Activated CD8-positive, alpha-beta memory T cell treated with anti-CD3 and anti-CD28 coated beads, Interleukin-2, amount 50 U/mL, for 48 hours (primary cell): ENCODE measurements at regions not wholly inside any gene's neighbourhood (a gene's known extent, or its start where the extent isn't known, plus 50 kb on each side); places are given as distances from the start of the nearest gene placed in this dataset.

ENCODE experiments used
- DNase-seq: peaks from one replicate; pipeline ENCODE4 v3.0.0-alpha.2; 2020

DNA sequence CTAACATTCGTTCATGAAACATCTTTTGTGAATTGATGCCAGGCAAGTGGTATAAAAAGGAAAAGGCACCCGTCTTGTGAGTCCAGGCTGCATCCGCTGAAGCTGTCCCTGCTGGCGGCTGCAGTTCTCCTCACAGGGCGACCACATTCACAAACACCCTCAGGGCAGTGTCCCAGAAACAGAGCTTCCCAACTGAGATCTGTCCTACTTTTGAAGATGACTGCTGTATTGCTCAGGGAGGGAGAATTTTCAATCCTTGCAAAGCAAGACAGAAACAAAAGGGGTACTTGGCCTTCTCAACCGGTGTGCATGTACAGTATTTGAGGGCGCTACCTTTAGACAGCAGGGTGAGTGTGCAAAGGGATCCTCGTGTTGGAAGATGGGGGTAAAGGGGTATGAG is 316.1 kb downstream of the GADD45G start:
- DNase-seq, result peak; percentile 20

DNA sequence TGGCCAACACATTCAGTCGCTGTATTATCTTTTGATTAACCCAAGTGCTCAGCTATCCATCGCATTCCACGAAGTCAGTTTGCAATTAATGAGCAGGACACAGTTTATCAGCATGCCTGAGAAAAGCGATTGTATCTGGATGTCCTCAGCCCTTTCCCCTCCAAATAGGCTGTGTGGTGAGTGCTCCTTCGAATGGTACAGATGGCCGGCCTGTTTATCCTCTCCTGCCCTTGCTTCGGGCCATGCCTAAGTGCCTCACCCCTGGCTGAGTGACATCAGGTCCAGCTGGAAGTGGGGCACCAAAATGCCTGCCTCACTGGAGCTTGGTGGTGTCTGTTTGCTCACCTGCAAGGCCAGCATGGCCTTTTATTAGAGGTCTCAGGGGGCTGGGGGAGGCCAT is 317.3 kb downstream of the GADD45G start:
- no peak for DNase-seq

DNA sequence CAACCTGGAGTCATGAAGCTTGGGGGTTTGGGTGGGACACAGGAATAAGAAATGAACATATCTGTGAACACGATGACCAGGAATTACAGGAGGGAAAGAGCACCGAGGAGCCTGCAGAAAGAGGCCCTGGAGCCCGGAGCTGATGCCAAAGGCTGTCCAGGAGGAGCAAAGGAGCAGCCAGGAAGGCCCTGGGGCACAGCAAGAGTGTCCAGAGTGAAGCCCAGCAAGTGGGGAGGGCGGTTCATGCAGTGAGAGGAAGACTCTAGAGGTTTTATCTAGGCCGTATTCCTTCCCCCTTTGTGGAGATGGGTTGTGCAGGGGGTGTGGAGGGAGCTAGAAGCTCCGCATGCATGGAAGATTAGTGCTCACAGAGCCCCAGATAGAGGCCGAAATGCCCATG is 318.4 kb downstream of the GADD45G start:
- DNase-seq, result no peak

DNA sequence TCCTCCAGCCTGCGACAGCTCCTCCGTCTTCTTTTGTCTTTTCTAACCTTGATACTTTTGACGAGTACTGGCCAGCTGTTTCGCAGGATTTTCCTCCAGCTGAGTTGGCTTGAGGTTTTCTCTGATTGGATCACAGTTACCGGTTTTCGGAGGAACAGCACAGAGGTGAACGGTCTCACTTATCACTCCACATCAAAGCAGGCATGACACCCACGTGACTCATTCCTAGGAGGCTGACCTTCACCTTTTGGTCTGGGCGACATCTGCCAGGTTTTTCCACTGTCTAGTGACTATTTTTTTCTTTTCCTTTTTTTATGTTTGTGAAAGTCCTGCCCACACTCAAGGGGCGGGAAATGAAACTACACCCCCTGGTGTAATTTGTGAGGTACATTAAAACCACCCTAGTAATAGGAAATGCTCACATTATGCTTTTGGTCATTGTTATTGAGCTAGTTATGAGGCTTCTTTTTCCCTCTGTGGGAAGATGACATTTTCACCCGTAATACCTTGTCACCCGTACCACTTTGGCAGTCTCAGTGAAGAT is 319.2 kb downstream of the GADD45G start:
- peak; percentile 66 for DNase-seq

DNA sequence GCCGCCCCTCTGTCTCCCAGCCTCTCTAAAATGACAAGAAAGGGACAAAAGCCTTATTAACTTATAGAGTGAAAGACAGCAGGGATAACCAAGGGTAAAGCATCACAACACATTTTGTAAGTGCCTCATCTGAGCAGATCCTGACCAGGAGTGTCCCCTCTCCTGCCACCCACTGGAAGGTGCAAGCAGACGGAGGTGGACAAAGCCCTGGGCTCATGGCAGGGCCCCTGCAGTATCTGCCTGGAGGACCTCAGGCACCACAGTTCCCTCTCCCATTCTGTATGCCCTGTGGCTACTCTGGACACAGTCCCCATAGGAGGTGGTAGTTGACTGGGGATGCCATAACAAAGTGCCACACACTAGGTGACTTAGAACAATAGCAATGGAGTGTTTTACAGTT is 319.8 kb downstream of the GADD45G start:
- DNase-seq, result peak; percentile 52

DNA sequence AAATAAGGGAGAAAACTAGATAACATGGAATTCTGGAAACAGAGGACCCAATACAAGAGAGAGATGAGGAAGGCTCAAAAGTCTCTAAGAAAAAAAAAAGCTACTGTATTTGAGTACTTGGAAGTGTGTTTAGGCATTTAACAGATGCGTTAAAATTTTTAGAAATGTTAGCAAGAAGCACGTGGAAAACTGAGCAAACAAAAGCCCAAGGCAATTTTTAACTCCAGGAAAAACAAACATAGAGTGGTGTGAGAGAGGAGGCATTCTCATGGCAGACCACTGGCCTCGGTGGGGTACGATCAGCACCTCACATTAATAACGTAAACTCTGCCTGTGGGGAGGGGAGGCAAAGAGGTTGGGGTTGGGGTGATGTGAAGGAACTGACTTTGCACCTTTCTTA is 321.4 kb downstream of the GADD45G start:
- DNase-seq, result no peak

DNA sequence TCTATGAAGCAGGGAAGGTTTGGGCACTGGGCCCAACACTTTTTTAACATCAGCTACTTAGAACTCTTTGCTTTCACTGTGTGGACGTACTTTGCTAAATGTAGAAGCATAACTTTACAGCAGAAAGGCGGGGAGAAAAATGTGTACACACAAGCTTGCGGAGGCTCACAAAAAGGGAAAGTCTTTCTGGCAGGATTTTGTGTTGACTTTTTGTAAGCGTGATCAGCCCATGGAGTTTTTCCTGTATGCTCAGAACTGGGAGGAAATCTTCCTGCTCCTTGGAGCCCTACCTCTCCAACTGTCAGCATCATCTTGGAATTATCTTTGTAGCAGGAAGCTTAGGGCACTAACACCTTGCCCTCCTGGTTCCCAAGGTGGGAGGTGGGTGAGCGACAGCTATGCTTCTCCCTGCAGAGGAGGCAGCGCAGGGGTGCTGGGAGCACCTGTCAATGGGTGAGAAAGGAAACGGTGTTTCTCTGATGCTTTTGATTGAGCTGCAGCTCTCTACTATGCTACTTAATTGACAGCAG is 321.9 kb downstream of the GADD45G start:
- peak; percentile 38 for DNase-seq

DNA sequence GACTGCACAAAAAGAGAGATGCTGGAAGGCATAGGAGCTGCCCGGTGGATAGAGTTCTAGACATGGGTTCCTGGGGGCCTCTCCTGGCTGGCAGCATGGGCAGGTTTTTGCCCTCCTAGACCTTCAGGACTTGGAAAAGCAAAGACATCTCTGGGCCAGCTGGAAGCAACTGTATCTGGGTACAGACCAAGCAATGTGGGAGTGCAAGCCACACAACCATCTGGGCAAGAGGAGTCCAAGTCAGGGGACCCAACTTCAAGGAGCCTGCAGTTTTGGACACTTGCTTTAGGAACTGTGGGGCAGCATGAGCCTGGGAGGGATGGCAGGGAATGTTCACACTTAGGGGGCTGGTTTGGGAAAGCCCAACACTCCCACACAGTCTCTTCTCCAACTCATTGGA is 323.3 kb downstream of the GADD45G start:
- DNase-seq, result peak; percentile 26

DNA sequence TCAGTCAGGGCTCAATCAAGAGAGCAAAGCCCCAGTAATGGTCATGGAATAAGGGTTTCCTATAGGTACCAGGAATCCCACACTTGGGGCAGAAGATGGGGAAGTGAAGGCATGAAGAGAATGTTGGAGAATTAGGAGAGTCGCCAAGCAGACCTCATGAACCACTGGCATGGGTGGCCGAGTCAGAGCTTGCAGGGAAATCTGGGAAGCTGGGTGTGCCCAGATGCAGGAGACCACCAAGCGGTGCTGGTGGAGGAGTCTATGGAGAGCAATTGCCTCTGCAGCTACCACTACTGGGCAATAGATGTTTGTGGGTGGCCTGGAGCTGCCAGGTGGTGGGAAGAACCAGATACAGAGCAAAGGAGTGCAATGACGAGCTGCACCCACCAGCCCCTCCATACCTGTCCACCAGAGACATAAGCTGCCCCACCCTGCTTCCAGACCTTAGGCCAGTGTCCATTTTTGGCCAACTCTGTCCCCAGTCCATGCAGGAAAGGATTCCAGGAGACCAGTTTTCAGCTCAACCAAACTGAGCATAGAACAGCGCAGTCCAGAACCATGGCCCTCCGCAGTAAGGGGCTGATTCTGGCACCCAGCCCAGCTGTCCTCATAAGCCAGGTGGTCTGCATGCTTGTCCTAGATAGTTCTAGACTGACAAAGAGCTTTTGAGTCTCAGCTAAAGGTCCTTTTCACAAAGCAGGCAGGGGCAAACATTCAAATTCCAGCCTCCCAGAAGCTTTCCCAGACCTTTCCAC is 323.9 kb downstream of the GADD45G start:
- peak; percentile 38 for DNase-seq

DNA sequence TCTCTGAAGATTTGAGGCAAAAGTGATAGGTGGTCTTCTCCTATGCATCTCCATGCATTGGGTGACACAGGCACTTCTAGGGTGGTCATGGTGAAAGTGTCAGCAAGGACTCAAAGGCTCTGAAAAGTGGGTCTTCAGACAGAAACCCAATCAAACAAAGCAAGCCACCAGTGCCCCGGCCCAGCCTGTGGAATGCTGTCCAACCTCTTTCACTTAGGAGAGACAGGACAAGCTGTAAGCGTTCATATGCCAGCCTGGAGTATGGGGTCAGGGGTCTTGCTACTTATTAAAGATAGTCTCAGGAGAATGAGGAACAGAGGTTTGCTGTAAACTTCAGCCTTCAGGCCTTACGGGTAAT is 324.5 kb downstream of the GADD45G start:
- DNase-seq, result peak; percentile 37

DNA sequence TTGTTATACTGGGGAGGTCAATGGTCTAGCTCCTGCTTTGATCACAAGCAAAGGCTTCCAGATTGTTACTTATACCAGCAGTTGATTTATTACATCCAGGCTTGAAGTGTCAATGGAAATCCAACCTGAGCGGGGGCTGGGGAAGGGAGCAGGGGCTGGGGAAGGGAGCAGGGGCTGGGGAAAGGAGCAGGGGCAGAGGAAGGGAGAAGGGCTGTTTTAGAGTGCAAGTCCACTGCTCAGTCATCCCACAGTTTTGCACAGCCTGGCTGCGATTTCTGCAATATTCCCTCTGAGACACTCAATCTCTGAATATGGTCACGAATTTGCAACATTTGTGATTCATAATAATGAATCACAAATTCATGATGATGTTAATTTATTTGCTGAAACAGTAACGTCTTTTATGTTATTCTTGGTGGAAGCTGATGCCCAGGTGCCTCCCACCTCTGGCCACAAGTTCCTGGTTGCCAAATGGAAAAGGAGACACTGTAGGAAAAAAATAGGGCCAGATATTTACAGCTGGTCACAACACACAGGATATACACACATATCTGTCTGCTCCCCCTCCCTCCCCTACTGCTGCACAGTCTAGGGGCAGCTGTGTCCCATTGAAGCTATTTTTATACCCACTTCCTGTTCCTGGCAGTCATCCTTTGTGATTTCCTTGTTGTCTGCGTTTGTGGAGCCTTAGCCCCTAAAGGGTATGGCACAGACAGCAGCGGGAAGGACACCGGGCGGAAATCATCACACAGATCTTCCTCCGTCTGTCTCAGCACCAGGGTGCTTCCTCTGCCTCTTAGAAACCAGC is 325.1 kb downstream of the GADD45G start:
- peak; percentile 43 for DNase-seq

DNA sequence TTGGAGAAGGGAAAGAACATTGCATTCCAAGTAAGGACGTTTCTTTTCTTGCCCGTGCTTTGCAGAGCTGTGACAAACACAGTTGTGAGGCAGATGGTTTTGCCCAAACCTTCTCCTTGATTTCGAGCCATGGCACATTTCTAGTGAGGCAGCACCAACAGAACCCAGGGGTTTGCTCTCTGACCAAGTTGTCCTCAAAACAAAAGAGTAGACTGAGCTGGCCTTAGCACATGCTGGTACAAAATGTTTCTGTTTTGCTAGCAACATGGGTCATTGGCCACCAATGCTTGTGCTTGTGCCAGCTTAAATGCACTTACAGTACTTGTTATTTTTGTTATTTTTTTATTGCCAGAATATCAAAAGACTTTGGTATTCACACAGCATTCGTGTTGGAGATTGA is 328.8 kb downstream of the GADD45G start:
- DNase-seq, result no peak

DNA sequence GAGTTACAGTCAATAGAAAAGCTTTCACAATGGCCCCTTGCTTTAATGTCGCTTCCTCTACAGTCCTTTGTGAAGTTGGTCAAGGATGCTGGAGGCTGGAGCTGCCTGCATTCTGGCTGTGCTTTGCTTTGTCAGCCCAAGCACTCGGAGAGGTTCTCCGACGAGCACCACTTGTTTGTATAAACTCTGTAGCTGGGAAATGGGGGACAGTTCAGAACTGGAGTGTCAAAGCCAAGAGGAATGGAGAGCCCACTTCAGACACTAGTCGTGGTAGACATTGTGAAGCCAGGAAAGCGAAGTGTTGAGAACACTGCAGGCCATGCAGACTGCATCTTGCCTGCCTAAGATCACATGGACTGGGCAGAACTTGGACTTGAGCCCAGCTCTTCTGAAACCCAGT is 330.3 kb downstream of the GADD45G start:
- DNase-seq, result no peak

DNA sequence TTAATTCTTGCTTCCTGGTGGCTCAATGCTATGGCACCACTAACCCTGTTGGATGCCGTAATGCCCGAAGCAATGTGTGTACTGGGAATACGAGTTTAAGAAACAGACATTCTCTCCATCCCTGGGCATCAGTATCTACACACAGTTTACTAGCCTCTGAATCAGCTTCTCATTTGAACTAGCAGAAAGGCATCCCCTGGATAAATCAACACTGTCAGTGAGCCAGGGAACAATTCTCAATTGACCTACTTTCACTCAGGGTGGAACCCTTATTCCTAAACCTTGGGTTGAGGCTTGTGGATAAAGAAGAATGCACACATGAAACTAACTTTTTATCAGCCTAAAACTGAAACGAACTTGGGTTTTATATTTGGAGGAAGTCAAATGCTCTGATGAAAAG is 331.0 kb downstream of the GADD45G start:
- no peak for DNase-seq

DNA sequence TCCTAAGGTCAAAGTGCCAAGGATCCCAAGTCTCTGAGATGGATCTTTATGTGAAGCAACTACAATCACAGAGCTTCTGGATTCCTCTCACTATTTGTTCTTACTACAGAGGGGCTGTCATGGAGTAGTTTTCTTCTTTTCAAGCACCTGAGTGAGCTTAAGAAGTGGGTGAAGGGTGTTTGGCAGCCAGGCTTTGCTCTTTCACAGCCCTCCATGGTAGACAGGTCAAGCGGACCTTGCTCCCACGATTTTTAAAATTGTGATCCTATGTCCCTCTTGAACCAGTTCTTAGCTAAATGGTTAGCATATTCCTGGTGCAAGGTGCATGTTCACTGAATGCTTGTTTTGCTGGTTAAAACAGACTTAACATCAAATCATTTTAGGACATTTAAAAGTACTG is 332.2 kb downstream of the GADD45G start:
- no peak for DNase-seq

DNA sequence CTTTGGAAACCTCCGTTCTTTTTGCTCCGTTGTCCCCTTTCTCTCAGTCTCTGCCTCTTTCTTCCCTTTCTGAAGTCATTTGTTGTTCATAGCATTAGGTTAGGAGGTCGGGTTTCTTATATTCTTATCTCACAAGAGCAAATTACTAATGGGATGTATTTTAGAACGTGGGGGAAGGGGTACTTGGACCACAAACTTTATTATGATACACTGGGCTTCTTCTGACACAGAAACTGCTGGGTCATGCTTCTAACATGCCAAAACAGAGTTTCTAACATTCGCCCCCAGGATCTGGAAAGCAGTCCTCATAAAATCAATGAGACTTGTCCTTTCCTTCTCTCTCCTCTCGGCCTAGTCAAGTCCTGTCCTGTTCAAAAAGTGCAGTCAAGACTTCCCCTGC is 334.4 kb downstream of the GADD45G start:
- DNase-seq, result no peak

DNA sequence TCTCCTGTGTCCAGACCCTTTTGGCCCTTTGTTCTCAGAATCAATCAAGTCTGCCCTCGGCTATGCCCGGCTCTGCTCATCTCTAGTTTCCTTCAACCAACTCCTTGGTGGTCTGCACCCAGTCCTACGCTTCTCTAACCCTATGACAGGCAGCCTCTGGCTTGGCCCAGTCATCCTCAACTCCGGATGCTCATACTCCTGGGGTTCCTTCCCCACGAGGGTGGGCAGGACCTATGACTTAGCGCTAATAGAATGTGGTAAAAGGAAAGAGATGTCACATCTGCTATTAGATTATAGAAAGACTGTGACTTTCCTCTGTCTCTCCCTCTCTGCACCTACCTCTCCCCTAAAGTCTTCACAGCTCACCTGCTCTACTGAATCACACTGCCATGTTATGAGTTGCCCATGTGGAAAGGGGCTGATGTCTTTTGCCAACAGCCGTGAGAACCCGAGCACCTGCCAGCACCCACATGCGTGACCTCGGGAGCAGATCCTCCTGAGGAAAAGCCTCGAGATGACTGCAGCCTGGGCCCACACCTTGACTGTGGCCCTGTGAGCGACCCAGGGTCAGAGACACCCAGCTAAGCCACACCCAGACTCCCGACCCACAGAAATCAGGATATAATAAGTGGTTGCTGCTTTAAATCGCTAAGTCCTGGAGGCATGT is 334.9 kb downstream of the GADD45G start:
- DNase-seq, result peak; percentile 45

DNA sequence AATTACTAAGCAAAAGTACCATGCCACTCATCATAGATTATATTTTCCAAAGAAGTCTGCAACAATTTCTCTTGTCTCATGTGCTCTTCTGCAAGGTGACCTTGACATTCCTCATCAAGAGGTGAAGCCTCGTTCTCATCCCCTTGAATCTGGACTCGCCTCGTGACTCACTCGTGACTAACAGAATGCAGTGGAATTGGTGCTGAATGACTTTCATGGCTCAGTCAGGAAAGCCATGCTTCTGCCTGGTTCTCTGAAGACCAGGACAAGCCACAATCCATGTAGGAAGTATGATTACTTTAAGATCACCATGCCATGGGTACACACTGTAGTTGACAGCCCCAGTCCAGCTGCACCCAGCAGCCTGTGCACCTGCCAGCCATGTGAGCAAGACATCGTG is 335.8 kb downstream of the GADD45G start:
- no peak for DNase-seq

DNA sequence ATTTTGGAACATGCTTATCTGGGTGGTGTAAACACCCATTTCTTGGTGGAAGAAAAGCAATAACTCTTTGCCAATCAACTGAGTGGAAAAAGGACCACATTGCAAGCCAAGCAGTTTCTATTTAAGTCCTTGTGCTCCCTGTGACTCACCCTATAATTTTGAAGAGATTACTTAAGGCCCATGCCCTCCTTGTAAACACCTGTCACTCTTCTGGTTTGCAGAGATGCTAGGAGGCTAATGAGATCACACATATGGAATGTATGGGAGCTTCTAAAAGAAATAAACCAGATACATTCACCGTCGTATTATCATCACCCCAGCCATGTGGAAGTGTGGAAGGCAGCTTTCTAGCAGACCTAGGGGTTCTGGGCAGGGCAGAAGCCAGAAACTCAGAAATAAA is 337.1 kb downstream of the GADD45G start:
- no peak for DNase-seq

DNA sequence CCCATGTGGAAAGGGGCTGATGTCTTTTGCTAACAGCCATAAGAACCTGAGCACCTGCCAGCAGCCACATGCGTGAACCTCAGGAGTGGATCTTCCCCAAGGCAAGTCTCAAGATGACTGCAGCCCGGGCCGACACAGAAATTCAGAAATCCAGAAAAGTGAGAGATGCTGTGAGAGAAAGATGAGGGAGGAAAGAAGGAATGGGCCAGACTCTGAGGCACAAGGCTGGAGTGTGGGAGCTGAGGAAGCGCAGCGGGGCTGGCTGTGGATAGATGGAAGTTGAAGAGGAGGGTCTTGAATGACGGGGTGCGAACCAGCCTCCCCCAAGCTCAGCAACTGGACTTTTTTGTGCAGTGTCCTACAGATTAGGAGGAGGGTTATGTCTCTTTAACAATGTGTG is 337.8 kb downstream of the GADD45G start:
- DNase-seq, result peak; percentile 39

DNA sequence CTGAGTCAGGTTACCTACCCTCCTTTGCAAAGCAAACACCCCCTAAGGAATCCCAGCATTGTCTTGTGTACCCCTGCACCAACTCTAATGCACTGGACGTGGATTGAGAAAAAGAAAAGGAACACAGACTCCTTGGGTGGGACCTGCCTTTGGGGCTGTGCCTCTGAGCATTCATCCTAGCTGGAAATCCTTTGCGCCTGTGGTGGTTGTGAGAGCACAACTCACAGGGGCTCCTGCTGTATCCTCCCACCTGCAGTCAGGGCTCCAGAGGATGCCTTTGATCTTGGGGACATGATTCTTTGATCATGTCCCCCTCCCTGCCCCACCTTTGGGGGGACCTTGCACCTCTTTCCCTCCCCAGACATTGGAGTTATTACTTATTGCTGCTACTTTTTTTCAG is 338.5 kb downstream of the GADD45G start:
- peak; percentile 37 for DNase-seq

DNA sequence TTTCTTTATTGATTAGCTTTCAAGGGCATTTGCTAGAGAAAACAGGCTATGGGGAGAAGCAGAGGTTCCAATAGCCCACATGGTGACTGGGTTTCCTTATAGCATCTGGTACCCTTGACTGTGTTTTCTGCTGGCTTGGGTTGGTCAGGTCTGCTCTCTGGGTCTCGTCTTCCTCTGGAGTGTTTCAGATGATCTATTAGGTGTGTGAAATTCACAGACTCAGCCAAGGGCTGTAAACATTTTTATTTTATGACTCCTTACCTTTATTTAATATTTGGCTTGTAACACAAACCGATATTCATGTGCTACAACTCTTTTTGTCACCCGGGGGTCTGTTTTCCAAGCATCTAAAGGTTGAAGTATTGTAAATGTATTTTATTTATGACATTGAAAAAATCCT is 338.9 kb downstream of the GADD45G start:
- no peak for DNase-seq

DNA sequence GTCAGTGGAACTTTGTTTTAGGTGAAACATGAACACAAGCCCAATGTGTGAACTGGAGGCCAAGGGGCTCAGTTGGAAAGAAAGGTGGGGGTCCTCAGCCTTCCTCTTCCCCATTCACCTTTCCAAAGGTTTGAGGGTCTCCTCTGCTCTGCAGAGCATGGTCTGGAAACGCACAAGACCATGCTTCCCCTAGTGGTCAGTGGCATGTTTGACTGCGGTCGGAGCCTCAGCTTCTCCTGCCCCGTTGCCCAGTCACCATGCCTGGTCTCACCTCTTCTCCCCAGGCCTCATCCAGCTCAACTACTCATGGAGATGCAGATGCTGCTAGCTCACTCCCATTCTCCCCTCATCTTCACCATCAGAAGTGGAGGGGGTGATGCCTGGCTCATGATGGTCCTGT is 340.3 kb downstream of the GADD45G start:
- no peak for DNase-seq

DNA sequence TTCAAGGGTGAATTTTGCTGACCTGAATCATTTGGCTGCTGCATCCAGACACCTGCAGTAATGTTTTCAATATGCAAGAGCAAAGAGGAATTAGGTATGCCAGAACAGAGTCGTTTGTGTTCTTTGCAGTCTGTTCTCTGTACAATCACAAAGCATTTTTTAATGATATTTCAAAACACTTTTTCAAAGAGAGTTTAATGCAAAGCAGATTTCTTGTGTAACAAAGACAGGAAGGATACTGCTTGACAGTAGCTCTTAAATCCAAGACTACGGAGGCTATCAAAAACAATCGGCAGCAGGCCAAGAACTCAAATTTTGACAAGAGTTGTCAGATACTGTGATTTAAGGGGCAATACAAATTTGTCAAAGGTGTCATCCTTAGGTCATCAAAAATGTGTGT is 341.9 kb downstream of the GADD45G start:
- DNase-seq, result no peak
